ENCODE measurements at regions not wholly inside any gene's neighbourhood (a gene's known extent, or its start where the extent isn't known, plus 50 kb on each side); places are given as distances from the start of the nearest gene placed in this dataset.

GRCh38 chr12:102746963-102747362 is 170.1 kb downstream of the PAH start:
- FAIRE-seq: no peak
- H3K79me2 ChIP-seq (ENCODE audit: control insufficient read depth in 1 of 2, insufficient read depth in 2 of 2, low read length in 2 of 2): no peaks in the 10 kb centered on the region

More at GRCh38 chr12:102746963-102747362, 170.1 kb downstream of the PAH start:
- no peaks in the 10 kb centered on the region for H3K79me1 ChIP-seq (ENCODE audit: low read depth, low read length)
- H2BK5ac ChIP-seq (ENCODE audit: low read depth, low read length): no peak overlapping the region
- no peak overlapping the region for H3K18ac ChIP-seq (ENCODE audit: extremely low read depth, low read length)
- H3K56ac ChIP-seq (replicated peaks; ENCODE audit: insufficient read length, low read depth, low read length): no peak overlapping the region
- H3K9me3 ChIP-seq (ENCODE audit: insufficient read depth in 2 of 2, low read depth in 1 of 2, low read length in 1 of 2): no peaks in the 10 kb centered on the region
- H3K14ac ChIP-seq (ENCODE audit: insufficient read length): no peak overlapping the region
- H2BK12ac ChIP-seq (ENCODE audit: low read depth, low read length): no peak overlapping the region
- DNase-seq (ENCODE audit: low read depth in 1 of 2, low spot score in 2 of 2): no peak
- H2AFZ ChIP-seq (ENCODE audit: low read length): no peak overlapping the region
- no peak overlapping the region for H3K4me3 ChIP-seq (ENCODE audit: extremely low read depth in 1 of 4, insufficient read depth in 2 of 4, low read depth in 3 of 4, low read length in 4 of 4)
- H3K4ac ChIP-seq (replicated peaks; ENCODE audit: insufficient read length, low read depth, low read length): no peak overlapping the region
- H3K36me3 ChIP-seq (ENCODE audit: control insufficient read depth in 2 of 4, insufficient read depth in 4 of 4, low read length in 3 of 4): no peaks in the 10 kb centered on the region
- no peak overlapping the region for H2AK5ac ChIP-seq (ENCODE audit: low read depth, low read length)
- no peaks in the 10 kb centered on the region for H3K4me1 ChIP-seq (replicated peaks in 1 of 4; ENCODE audit: control insufficient read depth in 3 of 4, insufficient read depth in 4 of 4, low read length in 3 of 4)
- H3K9ac ChIP-seq (replicated peaks in 1 of 4; ENCODE audit: extremely low read depth in 1 of 4, low read depth in 3 of 4, low read length in 3 of 4): no peak overlapping the region
- H2BK20ac ChIP-seq (ENCODE audit: low read length): no peak overlapping the region
- ChIA-PET POLR2A (ENCODE audit: partially characterized antibody) (no interaction called here), CTCF (ENCODE audit: partially characterized antibody) (interaction anchor here (0.9 to 1.3 kb wide), 3 partner anchors 10 to 70 kb away, joined by 4 read pairs; no protein-coding TSS in a partner anchor)
- no peak overlapping the region for H2BK15ac ChIP-seq (ENCODE audit: low read length)
- no peak overlapping the region for H3K23ac ChIP-seq (ENCODE audit: insufficient read length)
- H3K27ac ChIP-seq (ENCODE audit: low read depth, low read length): no peak overlapping the region
- H3K27me3 ChIP-seq (replicated peaks in 1 of 4; ENCODE audit: control insufficient read depth in 3 of 4, extremely low read depth in 1 of 4, insufficient read depth in 3 of 4, low read length in 3 of 4): no peaks in the 10 kb centered on the region
- H4K8ac ChIP-seq (ENCODE audit: extremely low read depth, insufficient read depth, low read length): no peak overlapping the region
- H3K23me2 ChIP-seq (ENCODE audit: low read depth, low read length): no peaks in the 10 kb centered on the region
- no peak overlapping the region for H3K4me2 ChIP-seq (ENCODE audit: insufficient read depth in 1 of 2, low read depth in 2 of 2, low read length in 2 of 2)
- TF ChIP-seq TEAD4 (IDR thresholded peaks at IDR 0.05; ENCODE audit: low read depth, low read length): no peak
- TF ChIP-seq SIX5 (IDR thresholded peaks at IDR 0.05; ENCODE audit: low read depth, low read length): no peak
- no peak for TF ChIP-seq MAX (IDR thresholded peaks at IDR 0.05)
- no peak for TF ChIP-seq SAP30 (IDR thresholded peaks at IDR 0.05; ENCODE audit: insufficient read depth, insufficient replicate concordance, low read length)
- no peak for TF ChIP-seq KDM4A (IDR thresholded peaks at IDR 0.05; ENCODE audit: low read depth, low read length, severe bottlenecking)
- no peak for TF ChIP-seq SUZ12 (IDR thresholded peaks at IDR 0.05; ENCODE audit: low read length)
- no peak for TF ChIP-seq RXRA (IDR thresholded peaks at IDR 0.05; ENCODE audit: insufficient read depth, low read depth, low read length)
- no peaks in the 10 kb centered on the region for H4K20me1 ChIP-seq (replicated peaks in 1 of 2; ENCODE audit: control insufficient read depth in 1 of 2, insufficient read depth in 2 of 2, low read length in 2 of 2)
- no peak overlapping the region for H4K91ac ChIP-seq (replicated peaks; ENCODE audit: insufficient read length, low read length)
- WGBS, 2 experiments (ENCODE audit: extremely low coverage in 1 of 2, insufficient coverage in 1 of 2, insufficient read length in 1 of 2, insufficient replicate concordance in 2 of 2, low coverage in 1 of 2, low lambda C conversion rate in 2 of 2, missing lambda C conversion rate in 1 of 2): 72% methylated on average over 4 of the region's 4 CpGs; no CpG with 5 or more reads in 1 of the 2 experiments
- H4K5ac ChIP-seq (ENCODE audit: insufficient read length, low read depth, low read length): no peak overlapping the region
- no peak overlapping the region for H2BK120ac ChIP-seq (replicated peaks; ENCODE audit: low read depth, low read length)

Measured in H1 (cell line).